NCI-H1694 (cell line): ENCODE measurements at regions not wholly inside any gene's neighbourhood (a gene's known extent, or its start where the extent isn't known, plus 50 kb on each side); places are given as distances from the start of the nearest gene placed in this dataset.

Experiments used
- DNase-seq: peaks from one replicate; lab custom pipeline; 2025; lab: John Stamatoyannopoulos, UW

GRCh38 chr7:23980081-23980480, 270.1 kb downstream of the STK31 start:
- no peak for DNase-seq

GRCh38 chr7:23981314-23981713, 271.3 kb downstream of the STK31 start:
- DNase-seq, result no peak

- no peak for DNase-seq
Measured at GRCh38 chr7:23981758-23982157, 271.7 kb downstream of the STK31 start.

GRCh38 chr7:24005517-24005916, 278.5 kb upstream of the NPY start:
- DNase-seq, result no peak

- no peak for DNase-seq
Measured at GRCh38 chr7:24010495-24010894, 273.5 kb upstream of the NPY start.

- DNase-seq, result no peak
Measured at GRCh38 chr7:24017519-24017918, 266.5 kb upstream of the NPY start.

GRCh38 chr7:24018331-24018730, 265.7 kb upstream of the NPY start:
- no peak for DNase-seq

- DNase-seq, result no peak
Measured at GRCh38 chr7:24019841-24020240, 264.1 kb upstream of the NPY start.

GRCh38 chr7:24024276-24025068, 259.5 kb upstream of the NPY start:
- no peak for DNase-seq

GRCh38 chr7:24025094-24025493, 258.9 kb upstream of the NPY start:
- DNase-seq, result no peak

- DNase-seq, result no peak
Measured at GRCh38 chr7:24025765-24026164, 258.2 kb upstream of the NPY start.

GRCh38 chr7:24026351-24026750, 257.6 kb upstream of the NPY start:
- no peak for DNase-seq

GRCh38 chr7:24029068-24029467, 254.9 kb upstream of the NPY start:
- no peak for DNase-seq

GRCh38 chr7:24034251-24034650, 249.7 kb upstream of the NPY start:
- no peak for DNase-seq

GRCh38 chr7:24035366-24036032, 248.5 kb upstream of the NPY start:
- no peak for DNase-seq

- no peak for DNase-seq
Measured at GRCh38 chr7:24036033-24036412, 248.0 kb upstream of the NPY start.

GRCh38 chr7:24038993-24039392, 245.0 kb upstream of the NPY start:
- no peak for DNase-seq

GRCh38 chr7:24039991-24040624, 243.9 kb upstream of the NPY start:
- DNase-seq, result no peak

- DNase-seq, result no peak
Measured at GRCh38 chr7:24042028-24042427, 242.0 kb upstream of the NPY start.

- DNase-seq, result no peak
Measured at GRCh38 chr7:24049296-24049695, 234.7 kb upstream of the NPY start.

GRCh38 chr7:24050991-24051560, 232.9 kb upstream of the NPY start:
- no peak for DNase-seq

GRCh38 chr7:24051651-24052050, 232.3 kb upstream of the NPY start:
- no peak for DNase-seq
